Duodenal mucosa (tissue), 2 donors: ENCODE measurements at regions not wholly inside any gene's neighbourhood (a gene's known extent, or its start where the extent isn't known, plus 50 kb on each side); places are given as distances from the start of the nearest gene placed in this dataset.

Source experiments
- H3K27ac ChIP-seq: one replicate; pipeline ENCODE4 v1.7.0; 2013; ENCODE audit warnings: low read depth, low read length
- H3K27me3 ChIP-seq, 2 donors: one replicate each; pipeline ENCODE4 v1.7.0; 2013; ENCODE audit warnings: low read length in 2 of 2, control low read depth in 1 of 2; ENCODE audit not compliant: insufficient read depth in 2 of 2, control insufficient read depth in 1 of 2
- H3K36me3 ChIP-seq, 2 donors: one replicate each; pipeline ENCODE4 v1.7.0; 2013; ENCODE audit warnings: low read length in 2 of 2, control low read depth in 1 of 2; ENCODE audit not compliant: insufficient read depth in 2 of 2, control insufficient read depth in 1 of 2
- H3K4me1 ChIP-seq, 2 donors: one replicate each; pipeline ENCODE4 v1.7.0; 2013; ENCODE audit warnings: low read length in 2 of 2, control low read depth in 1 of 2; ENCODE audit not compliant: insufficient read depth in 2 of 2, control insufficient read depth in 1 of 2
- H3K4me3 ChIP-seq, 2 donors: one replicate each; pipeline ENCODE4 v1.7.0; 2013; ENCODE audit warnings: low read length in 2 of 2, low read depth in 1 of 2
- H3K9ac ChIP-seq, 2 donors: one replicate each; pipeline ENCODE4 v1.7.0; 2013; ENCODE audit warnings: low read length in 2 of 2, low read depth in 1 of 2
- H3K9me3 ChIP-seq, 2 donors: one replicate each; pipeline ENCODE4 v1.7.0; 2013; ENCODE audit warnings: low read length in 2 of 2, control low read depth in 1 of 2; ENCODE audit not compliant: control insufficient read depth in 1 of 2

DNA sequence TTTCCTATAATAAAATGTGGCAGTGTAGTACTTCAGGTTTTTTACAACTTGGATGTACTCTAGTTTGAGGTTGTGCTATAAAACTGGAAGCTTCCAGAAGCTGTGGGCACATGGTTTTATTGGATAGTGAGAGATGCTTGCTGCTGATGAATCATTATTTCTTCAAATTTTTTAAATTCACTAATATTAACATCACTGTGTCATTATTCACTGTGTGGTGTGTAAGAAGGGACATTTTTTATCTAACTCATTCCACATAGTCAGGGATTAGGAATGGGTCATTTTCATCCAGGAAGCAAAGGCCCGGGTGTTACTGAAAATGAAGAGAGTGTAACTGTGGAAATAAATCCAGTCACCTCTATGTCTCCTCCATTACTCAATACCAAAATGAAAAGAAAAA lies 421.0 kb downstream of the TENT5A start:
- H3K9ac ChIP-seq = no peak overlapping the region
- H3K4me3 ChIP-seq = no peak overlapping the region
- no peaks in the 10 kb centered on the region for H3K4me1 ChIP-seq
- H3K9me3 ChIP-seq = no peaks in the 10 kb centered on the region
- H3K27me3 ChIP-seq = no peaks in the 10 kb centered on the region
- H3K27ac ChIP-seq = no peak overlapping the region
- no peaks in the 10 kb centered on the region for H3K36me3 ChIP-seq

DNA sequence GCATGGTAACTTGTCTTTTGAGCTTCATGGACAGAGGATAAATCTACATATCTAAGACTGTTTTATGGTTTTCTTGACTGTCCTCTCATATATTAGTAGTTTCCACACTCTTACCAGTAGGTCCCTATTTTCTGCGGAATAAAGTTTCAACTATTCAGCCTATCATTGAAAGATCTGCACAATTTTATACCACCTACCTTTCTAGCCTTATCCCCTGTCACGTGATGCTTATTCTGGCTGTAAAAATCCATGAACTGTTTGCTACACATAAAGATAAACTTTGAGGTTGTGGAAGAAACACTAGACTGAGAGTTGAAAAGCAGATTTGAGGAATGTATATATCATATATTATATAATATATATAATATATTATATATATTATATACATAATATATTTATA lies 423.8 kb downstream of the TENT5A start:
- H3K27ac ChIP-seq = no peak overlapping the region
- H3K27me3 ChIP-seq = no peaks in the 10 kb centered on the region
- no peak overlapping the region for H3K9ac ChIP-seq

DNA sequence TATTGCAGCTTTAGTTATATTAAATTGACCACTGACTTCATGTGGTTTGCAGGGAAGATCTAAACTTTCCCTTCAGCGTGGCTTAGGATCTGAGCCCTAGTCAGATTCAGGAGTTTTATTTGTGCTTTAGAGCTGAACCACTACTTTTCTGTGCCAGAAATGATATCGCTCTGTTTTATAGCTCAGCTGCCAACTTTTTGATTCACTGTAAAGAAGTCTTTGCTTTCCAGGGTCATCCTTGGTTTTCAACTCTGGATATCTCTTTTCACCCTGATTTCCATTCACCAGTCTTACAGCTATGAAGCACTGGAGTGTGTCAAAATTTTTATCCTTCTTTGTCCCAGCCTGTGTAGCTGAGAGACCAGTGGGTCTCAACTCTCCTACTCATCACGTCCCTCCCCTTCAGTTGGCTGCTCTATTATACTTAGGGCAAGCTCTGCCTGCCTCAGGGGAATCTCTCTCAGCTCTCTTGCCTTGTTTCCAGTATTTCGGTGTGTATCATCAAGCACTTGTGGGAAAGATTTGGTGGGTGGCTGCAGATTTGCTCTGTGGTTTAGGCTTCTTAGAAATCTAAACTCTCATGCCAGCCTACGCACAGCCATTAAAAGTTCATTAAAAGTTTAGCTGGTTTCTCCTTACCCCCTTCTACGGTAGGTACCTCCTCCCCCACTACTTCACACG lies 425.5 kb downstream of the TENT5A start:
- H3K4me3 ChIP-seq = no peak overlapping the region
- H3K27me3 ChIP-seq = no peaks in the 10 kb centered on the region
- no peak overlapping the region for H3K9ac ChIP-seq
- H3K4me1 ChIP-seq = no peaks in the 10 kb centered on the region
- H3K27ac ChIP-seq = no peak overlapping the region
- H3K9me3 ChIP-seq = no peaks in the 10 kb centered on the region
- H3K36me3 ChIP-seq = no peaks in the 10 kb centered on the region

More for the DNA sequence above, 423.8 kb downstream of the TENT5A start:
- Histone ChIP-seq H3K4me3 (no peak overlapping the region), H3K9me3 (no peaks in the 10 kb centered on the region), H3K36me3 (no peaks in the 10 kb centered on the region), H3K4me1 (no peaks in the 10 kb centered on the region)

DNA sequence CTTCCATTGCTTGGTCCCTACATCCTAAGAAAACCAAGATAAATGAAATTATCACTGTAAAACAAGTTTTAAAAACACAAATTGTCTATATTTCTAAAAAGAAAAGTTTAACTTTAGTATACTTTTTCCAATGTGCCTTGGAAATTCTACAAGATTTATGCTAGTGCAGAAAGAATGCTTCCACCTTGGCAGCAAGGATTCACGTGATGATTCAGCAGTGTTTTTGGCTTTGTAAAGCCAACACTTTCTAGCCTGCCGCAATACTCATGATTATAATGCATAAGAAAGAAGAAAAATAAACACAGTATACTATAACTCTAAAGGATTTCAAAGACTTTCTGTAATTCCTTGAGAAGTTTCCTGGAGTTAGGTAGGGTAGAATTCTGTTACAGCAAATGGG lies 442.7 kb downstream of the TENT5A start:
- no peaks in the 10 kb centered on the region for H3K27me3 ChIP-seq
- H3K36me3 ChIP-seq = no peaks in the 10 kb centered on the region
- H3K4me3 ChIP-seq = no peak overlapping the region
- H3K4me1 ChIP-seq = no peaks in the 10 kb centered on the region
- peaks cover 2 to 13% of the 10 kb centered on the region in 2 donors for H3K9me3 ChIP-seq
- no peak overlapping the region for H3K27ac ChIP-seq
- H3K9ac ChIP-seq = no peak overlapping the region

DNA sequence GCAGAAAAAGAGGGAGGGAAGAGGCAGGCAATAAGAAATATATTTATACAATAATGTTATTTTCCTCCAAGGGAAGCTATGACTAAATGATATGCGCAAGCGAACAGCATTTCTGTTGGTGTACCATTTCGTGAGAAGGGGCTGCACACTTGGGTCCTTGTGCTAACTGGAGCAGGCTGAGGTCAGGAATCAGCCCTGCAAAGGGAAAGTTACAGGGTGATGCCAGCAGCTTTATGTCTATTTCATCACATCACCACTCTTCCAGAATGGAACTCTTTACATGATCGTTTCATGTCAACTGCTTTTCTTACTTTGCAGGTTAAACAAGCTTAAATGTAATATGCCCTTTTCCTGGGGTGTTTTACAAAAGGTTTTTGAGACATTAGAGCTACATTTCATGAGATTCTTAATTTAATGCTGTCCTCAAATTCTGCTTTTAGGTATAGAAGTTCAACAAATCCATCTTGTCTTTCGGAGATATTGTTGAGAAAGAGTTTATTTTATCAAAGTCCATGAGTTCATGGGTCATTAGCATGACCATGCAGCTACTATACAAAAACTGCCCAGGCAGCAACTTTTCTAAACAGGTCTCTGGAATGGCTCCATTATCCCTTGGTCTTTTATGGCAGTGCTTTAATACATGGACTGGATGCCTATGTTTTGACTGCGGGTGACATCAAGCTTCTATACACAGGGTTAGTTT lies 443.8 kb downstream of the TENT5A start:
- Histone ChIP-seq H3K36me3 (no peaks in the 10 kb centered on the region), H3K4me3 (no peak overlapping the region), H3K27me3 (no peaks in the 10 kb centered on the region), H3K9ac (no peak overlapping the region), H3K4me1 (no peaks in the 10 kb centered on the region), H3K27ac (no peak overlapping the region), H3K9me3 (peaks cover 0 to 9% of the 10 kb centered on the region in 2 donors)

DNA sequence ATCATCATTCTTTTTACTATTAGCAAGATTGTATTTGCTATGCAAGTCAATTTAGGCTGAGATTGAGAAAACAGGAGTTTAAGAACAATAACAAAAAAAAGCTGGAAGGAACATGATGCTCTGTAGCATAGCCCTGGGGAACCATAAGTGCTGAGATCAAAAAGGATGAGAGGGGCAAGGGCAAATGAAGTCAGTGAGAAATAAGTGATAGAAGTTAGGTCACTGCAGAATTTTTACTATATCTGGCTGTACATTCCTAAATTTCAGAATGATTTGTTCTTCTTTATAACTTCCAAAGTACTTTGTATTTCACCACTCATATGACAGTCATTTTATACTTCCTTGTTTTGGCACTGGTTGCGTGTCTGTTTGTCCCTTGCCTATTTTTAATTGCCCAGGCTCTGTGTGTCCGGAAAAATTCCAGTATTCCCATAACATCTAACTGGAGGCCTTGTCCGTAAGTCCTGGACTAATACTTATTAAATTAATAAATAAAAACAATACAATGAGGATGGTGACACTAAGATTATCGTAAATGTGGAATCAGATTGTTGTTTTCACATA lies 444.7 kb downstream of the TENT5A start:
- Histone ChIP-seq H3K27ac (no peak overlapping the region), H3K4me1 (no peaks in the 10 kb centered on the region), H3K27me3 (no peaks in the 10 kb centered on the region), H3K9ac (no peak overlapping the region), H3K9me3 (no peaks in the 10 kb centered on the region), H3K4me3 (no peak overlapping the region), H3K36me3 (no peaks in the 10 kb centered on the region)

DNA sequence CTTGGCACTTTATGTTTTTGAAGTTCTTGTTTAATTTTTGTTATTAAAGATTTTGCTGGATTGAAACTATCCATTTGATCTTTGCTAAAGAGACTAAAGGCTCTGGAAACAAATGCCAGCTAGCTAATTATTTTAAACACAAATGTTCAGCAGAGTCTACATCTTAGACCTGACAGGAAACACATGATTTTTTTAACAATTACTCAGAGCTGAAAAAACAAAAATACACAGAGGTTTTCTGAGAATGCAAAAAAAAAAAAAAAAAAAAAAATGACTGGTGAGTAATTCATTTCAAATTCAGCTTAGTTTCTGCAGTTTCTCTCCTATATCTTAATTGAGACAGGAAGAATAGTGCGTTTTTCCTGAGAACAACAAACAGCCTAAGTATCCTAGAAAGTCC lies 448.0 kb downstream of the TENT5A start:
- Histone ChIP-seq H3K9me3 (no peaks in the 10 kb centered on the region), H3K9ac (no peak overlapping the region), H3K36me3 (no peaks in the 10 kb centered on the region), H3K4me3 (no peak overlapping the region), H3K27me3 (no peaks in the 10 kb centered on the region), H3K27ac (no peak overlapping the region), H3K4me1 (no peaks in the 10 kb centered on the region)

DNA sequence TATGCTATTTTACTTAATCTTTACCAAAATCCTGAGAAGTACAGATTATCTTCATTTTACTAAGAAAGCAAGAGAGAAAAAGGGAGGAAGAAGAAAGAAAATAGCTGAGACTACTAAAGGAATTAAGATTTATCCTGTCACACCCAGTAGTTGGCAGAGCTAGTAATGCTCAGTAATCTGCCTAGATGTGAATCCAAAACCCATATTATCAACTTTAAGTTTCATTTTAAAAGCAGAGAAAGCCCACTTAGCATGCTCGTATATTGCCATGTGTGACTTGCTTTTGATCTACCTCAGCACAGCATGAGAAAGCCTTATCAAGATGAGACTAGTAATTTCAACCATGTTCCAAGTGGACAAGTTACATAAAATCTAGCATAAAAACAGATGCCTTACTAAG lies 451.5 kb downstream of the TENT5A start:
- no peaks in the 10 kb centered on the region for H3K4me1 ChIP-seq
- no peaks in the 10 kb centered on the region for H3K9me3 ChIP-seq
- H3K9ac ChIP-seq = no peak overlapping the region
- no peak overlapping the region for H3K4me3 ChIP-seq
- H3K36me3 ChIP-seq = no peaks in the 10 kb centered on the region
- no peak overlapping the region for H3K27ac ChIP-seq
- H3K27me3 ChIP-seq = no peaks in the 10 kb centered on the region

DNA sequence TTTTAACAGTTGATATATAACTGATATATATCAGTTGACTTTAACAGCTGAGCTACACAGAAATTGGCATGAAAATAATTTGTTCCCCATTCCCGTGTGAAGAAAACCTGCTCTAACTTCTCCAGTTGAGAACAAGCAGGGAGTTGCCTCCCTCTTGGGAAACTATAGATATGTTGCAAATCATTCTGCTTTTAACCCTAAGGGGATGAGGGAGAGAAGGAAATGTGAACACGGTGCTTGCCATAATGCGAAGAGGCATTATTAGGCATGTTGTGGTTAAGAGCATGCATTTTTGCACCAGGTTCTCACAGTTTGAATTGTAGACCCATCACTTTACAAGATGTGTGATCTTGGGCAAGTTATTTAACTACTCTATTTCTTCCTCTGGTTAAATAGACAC lies 453.7 kb downstream of the TENT5A start:
- H3K9ac ChIP-seq = no peak overlapping the region
- no peaks in the 10 kb centered on the region for H3K36me3 ChIP-seq
- H3K27ac ChIP-seq = no peak overlapping the region
- H3K9me3 ChIP-seq = no peaks in the 10 kb centered on the region
- H3K4me1 ChIP-seq = no peaks in the 10 kb centered on the region
- no peak overlapping the region for H3K4me3 ChIP-seq
- H3K27me3 ChIP-seq = no peaks in the 10 kb centered on the region

DNA sequence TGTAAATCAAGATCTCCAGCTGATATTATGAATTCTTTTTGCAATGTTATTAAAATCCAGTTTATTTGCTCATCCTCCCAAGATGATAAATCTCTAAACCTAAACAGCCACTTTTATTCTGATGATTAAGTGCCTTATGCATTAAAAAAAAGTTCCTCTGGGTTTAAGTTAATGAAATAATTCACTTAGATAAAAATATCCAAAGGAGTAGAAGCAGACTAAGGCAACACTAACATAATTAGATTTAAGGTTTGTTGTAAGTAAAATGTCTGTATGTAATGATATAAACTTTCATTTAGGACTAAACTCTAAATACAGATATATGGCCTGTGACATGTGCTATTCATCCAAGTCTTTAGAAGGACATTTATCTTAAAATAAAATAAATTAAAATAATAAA lies 457.2 kb downstream of the TENT5A start:
- H3K4me1 ChIP-seq = no peaks in the 10 kb centered on the region
- no peaks in the 10 kb centered on the region for H3K36me3 ChIP-seq
- H3K27ac ChIP-seq = no peak overlapping the region
- H3K4me3 ChIP-seq = no peak overlapping the region
- no peaks in the 10 kb centered on the region for H3K27me3 ChIP-seq
- no peak overlapping the region for H3K9ac ChIP-seq
- no peaks in the 10 kb centered on the region for H3K9me3 ChIP-seq
